ENCODE measurements at regions not wholly inside any gene's neighbourhood (a gene's known extent, or its start where the extent isn't known, plus 50 kb on each side); places are given as distances from the start of the nearest gene placed in this dataset.

- Histone ChIP-seq H4K20me1 (replicated peaks in 1 of 2; ENCODE audit: control insufficient read depth in 1 of 2, insufficient read depth in 2 of 2, low read length in 2 of 2) (no peaks in the 10 kb centered on the region), H3K23ac (ENCODE audit: insufficient read length) (no peak overlapping the region), H3K9me3 (ENCODE audit: insufficient read depth in 2 of 2, low read depth in 1 of 2, low read length in 1 of 2) (no peaks in the 10 kb centered on the region), H3K4ac (replicated peaks; ENCODE audit: insufficient read length, low read depth, low read length) (no peak overlapping the region), H3K9ac (replicated peaks in 1 of 4; ENCODE audit: extremely low read depth in 1 of 4, low read depth in 3 of 4, low read length in 3 of 4) (no peak overlapping the region), H3K27me3 (replicated peaks in 1 of 4; ENCODE audit: control insufficient read depth in 3 of 4, extremely low read depth in 1 of 4, insufficient read depth in 3 of 4, low read length in 3 of 4) (no peaks in the 10 kb centered on the region), H4K91ac (replicated peaks; ENCODE audit: insufficient read length, low read length) (no peak overlapping the region), H3K4me1 (replicated peaks in 1 of 4; ENCODE audit: control insufficient read depth in 3 of 4, insufficient read depth in 4 of 4, low read length in 3 of 4) (peaks cover 2 to 9% (median 5%) of the 10 kb centered on the region in 4 experiments; a peak in 4 of 7 replicates), H2AK5ac (ENCODE audit: low read depth, low read length) (no peak overlapping the region), H2BK12ac (ENCODE audit: low read depth, low read length) (no peak overlapping the region), H2AFZ (ENCODE audit: low read length) (no peak overlapping the region), H4K5ac (ENCODE audit: insufficient read length, low read depth, low read length) (no peak overlapping the region), H3K79me1 (ENCODE audit: low read depth, low read length) (no peaks in the 10 kb centered on the region), H3K23me2 (ENCODE audit: low read depth, low read length) (no peaks in the 10 kb centered on the region), H3K27ac (ENCODE audit: low read depth, low read length) (no peak overlapping the region), H3K14ac (ENCODE audit: insufficient read length) (no peak overlapping the region), H2BK5ac (ENCODE audit: low read depth, low read length) (no peak overlapping the region), H2BK20ac (ENCODE audit: low read length) (no peak overlapping the region), H3K56ac (replicated peaks; ENCODE audit: insufficient read length, low read depth, low read length) (no peak overlapping the region), H3K4me2 (ENCODE audit: insufficient read depth in 1 of 2, low read depth in 2 of 2, low read length in 2 of 2) (no peak overlapping the region), H3K4me3 (ENCODE audit: extremely low read depth in 1 of 4, insufficient read depth in 2 of 4, low read depth in 3 of 4, low read length in 4 of 4) (no peak overlapping the region; a peak in 1 of 8 replicates), H2BK120ac (replicated peaks; ENCODE audit: low read depth, low read length) (no peak overlapping the region), H2BK15ac (ENCODE audit: low read length) (no peak overlapping the region), H3K79me2 (ENCODE audit: control insufficient read depth in 1 of 2, insufficient read depth in 2 of 2, low read length in 2 of 2) (no peaks in the 10 kb centered on the region), H4K8ac (ENCODE audit: extremely low read depth, insufficient read depth, low read length) (no peak overlapping the region), H3K18ac (ENCODE audit: extremely low read depth, low read length) (no peak overlapping the region), H3K36me3 (ENCODE audit: control insufficient read depth in 2 of 4, insufficient read depth in 4 of 4, low read length in 3 of 4) (no peaks in the 10 kb centered on the region)
- 74% methylated on average over 3 of the region's 3 CpGs; no CpG with 5 or more reads in 1 of the 2 experiments for WGBS, 2 experiments (ENCODE audit: extremely low coverage in 1 of 2, insufficient coverage in 1 of 2, insufficient read length in 1 of 2, insufficient replicate concordance in 2 of 2, low coverage in 1 of 2, low lambda C conversion rate in 2 of 2, missing lambda C conversion rate in 1 of 2)
- CTCF ChIA-PET (ENCODE audit: partially characterized antibody): interaction anchor here (0.6 to 1.9 kb wide), 2 partner anchors 11 to 125 kb away, joined by 3 to 7 read pairs; no protein-coding TSS in a partner anchor
- DNase-seq (ENCODE audit: low read depth in 1 of 2, low spot score in 2 of 2) (no peak), FAIRE-seq (no peak)
- POLR2A ChIA-PET (ENCODE audit: partially characterized antibody): no interaction called here
- TF ChIP-seq RAD21 (IDR thresholded peaks at IDR 0.05 in 1 of 2, conservative IDR thresholded peaks at IDR 0.05 in 1 of 2; ENCODE audit: low read depth in 2 of 2, low read length in 2 of 2): no peak
- no peak for TF ChIP-seq BACH1 (IDR thresholded peaks at IDR 0.05; ENCODE audit: low read length)
- TF ChIP-seq SP2 (IDR thresholded peaks at IDR 0.05; ENCODE audit: low read length): no peak
- TF ChIP-seq EZH2 (IDR thresholded peaks at IDR 0.05; ENCODE audit: low read depth, low read length, severe bottlenecking): no peak
Measured at GRCh38 chr1:214977110-214977509, 105.4 kb upstream of the KCNK2 start.
